ENCODE measurements at regions not wholly inside any gene's neighbourhood (a gene's known extent, or its start where the extent isn't known, plus 50 kb on each side); places are given as distances from the start of the nearest gene placed in this dataset.
"Not testable (repeated sequence)": the region's sequence is repeated elsewhere in the genome, so short reads cannot be mapped to it uniquely, and the experiment has no call there.

DNA sequence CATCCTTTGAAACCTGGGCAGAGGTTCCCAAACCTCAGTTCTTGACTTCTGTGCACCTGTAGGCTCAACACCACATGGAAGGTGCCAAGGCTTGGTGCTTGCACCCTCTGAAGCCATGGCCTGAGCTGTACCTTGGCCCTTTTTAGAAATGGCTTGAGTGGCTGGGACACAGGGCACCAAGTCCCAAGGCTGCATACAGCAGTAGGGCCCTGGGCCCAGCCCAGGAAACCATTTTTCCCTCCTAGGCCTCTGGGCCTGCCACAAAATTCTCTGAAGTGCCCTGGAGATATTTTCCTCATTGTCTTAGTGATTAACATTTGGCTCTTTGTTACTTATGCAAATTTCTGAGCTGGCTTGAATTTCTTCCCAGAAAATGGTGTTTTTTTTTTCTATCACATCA, 65.6 kb upstream of the ACTRT2 start:
- H3K4me1 ChIP-seq: no peaks in the 10 kb centered on the region
- no peak overlapping the region for H3K27ac ChIP-seq
- DNase-seq (no peak), ATAC-seq (ENCODE audit: low FRiP score in 2 of 2) (no peak)
- H3K4me3 ChIP-seq: no peak overlapping the region
- H3K36me3 ChIP-seq: no peaks in the 10 kb centered on the region
- H3K27me3 ChIP-seq: no peaks in the 10 kb centered on the region
- H3K9me3 ChIP-seq: peaks cover 4 to 45% (median 26%) of the 10 kb centered on the region in 4 donors
- TF ChIP-seq POLR2AphosphoS5 (IDR thresholded peaks at IDR 0.05) (no peak), EP300 (IDR thresholded peaks at IDR 0.05) (no peak)
- TF ChIP-seq, protein P1, sequence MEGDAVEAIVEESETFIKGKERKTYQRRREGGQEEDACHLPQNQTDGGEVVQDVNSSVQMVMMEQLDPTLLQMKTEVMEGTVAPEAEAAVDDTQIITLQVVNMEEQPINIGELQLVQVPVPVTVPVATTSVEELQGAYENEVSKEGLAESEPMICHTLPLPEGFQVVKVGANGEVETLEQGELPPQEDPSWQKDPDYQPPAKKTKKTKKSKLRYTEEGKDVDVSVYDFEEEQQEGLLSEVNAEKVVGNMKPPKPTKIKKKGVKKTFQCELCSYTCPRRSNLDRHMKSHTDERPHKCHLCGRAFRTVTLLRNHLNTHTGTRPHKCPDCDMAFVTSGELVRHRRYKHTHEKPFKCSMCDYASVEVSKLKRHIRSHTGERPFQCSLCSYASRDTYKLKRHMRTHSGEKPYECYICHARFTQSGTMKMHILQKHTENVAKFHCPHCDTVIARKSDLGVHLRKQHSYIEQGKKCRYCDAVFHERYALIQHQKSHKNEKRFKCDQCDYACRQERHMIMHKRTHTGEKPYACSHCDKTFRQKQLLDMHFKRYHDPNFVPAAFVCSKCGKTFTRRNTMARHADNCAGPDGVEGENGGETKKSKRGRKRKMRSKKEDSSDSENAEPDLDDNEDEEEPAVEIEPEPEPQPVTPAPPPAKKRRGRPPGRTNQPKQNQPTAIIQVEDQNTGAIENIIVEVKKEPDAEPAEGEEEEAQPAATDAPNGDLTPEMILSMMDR (IDR thresholded peaks at IDR 0.05): no peak

DNA sequence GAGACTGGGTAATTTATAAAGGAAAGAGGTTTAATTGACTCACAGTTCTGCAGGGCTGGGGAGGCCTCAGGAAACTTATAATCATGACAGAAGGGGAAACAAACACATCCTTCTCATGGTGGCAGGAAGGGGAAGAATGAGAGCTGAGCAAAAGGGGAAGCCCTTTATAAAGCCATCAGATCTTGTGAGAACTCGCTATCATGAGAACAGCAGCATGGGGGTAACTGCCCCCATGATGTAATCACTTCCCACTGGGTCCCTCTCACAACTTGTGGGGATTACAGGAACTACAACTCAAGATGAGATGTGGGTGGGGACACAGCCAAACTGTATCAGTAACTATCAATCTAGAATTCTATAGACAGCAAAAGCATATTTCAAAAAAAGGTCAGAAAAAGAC, 64.7 kb upstream of the ACTRT2 start:
- no peaks in the 10 kb centered on the region for H3K27me3 ChIP-seq
- ATAC-seq (ENCODE audit: low FRiP score in 2 of 2) (no peak), DNase-seq (no peak)
- peaks cover 4 to 45% (median 26%) of the 10 kb centered on the region in 4 donors for H3K9me3 ChIP-seq
- 45 to 67% methylated on average over 1 of the region's 1 CpG for WGBS, 2 donors
- H3K4me3 ChIP-seq: no peak overlapping the region
- no peak overlapping the region for H3K27ac ChIP-seq
- H3K4me1 ChIP-seq: no peaks in the 10 kb centered on the region
- TF ChIP-seq POLR2AphosphoS5 (IDR thresholded peaks at IDR 0.05): no peak
- no peak for TF ChIP-seq EP300 (IDR thresholded peaks at IDR 0.05)
- TF ChIP-seq, protein P1 (IDR thresholded peaks at IDR 0.05): no peak
- TF ChIP-seq POLR2A (IDR thresholded peaks at IDR 0.05): no peak
- H3K36me3 ChIP-seq: no peaks in the 10 kb centered on the region

DNA sequence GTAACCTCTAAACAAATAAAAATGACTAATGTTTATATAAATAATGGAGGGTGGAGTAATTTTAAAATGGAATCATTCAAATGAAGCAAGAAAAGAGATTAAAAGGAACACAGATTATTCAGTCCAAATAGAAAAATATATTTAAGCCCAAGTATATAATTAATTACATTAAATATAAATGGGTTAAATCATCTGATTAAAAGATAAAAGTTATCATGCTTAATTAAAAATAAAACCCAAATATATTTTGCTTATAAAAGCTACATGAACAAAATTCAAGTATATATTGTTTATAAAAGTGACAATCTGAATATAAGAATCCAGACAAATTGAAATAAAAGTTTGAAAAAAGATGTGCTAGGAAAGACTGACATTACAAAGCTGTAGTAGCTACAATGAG, 63.9 kb upstream of the ACTRT2 start:
- peaks cover 4 to 45% (median 26%) of the 10 kb centered on the region in 4 donors for H3K9me3 ChIP-seq
- TF ChIP-seq EP300 (IDR thresholded peaks at IDR 0.05) (no peak), POLR2AphosphoS5 (IDR thresholded peaks at IDR 0.05) (no peak), POLR2A (IDR thresholded peaks at IDR 0.05) (no peak)
- TF ChIP-seq, protein P1 (IDR thresholded peaks at IDR 0.05): no peak
- ATAC-seq (ENCODE audit: low FRiP score in 2 of 2): no peak
- no peaks in the 10 kb centered on the region for H3K36me3 ChIP-seq
- H3K27me3 ChIP-seq: no peaks in the 10 kb centered on the region
- no peak for DNase-seq
- H3K4me3 ChIP-seq: no peak overlapping the region
- no peak overlapping the region for H3K27ac ChIP-seq
- H3K4me1 ChIP-seq: no peaks in the 10 kb centered on the region

DNA sequence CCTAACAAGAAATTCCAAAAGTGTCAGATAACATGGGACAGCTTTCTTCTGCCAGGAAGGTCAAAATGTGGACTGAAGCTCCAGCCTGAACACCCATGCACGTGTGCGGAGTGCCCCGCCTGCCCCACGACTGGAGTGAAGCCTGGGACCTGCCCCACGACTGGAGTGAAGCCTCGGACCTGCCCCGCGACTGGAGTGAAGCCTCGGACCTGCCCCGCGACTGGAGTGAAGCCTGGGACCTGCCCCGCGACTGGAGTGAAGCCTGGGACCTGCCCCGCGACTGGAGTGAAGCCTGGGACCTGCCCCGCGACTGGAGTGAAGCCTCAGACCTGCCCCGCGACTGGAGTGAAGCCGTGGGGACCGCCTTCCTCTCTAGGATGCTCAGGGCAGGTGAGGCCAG, 61.4 kb upstream of the ACTRT2 start:
- not testable (repeated sequence) for H3K4me3 ChIP-seq; H3K27ac ChIP-seq; H3K36me3 ChIP-seq; H3K27me3 ChIP-seq; ATAC-seq (ENCODE audit: low FRiP score in 2 of 2); H3K4me1 ChIP-seq
- 72 to 78% methylated on average over 7 to 21 of the region's 21 CpGs for WGBS, 2 donors
- peaks cover 4 to 36% (median 21%) of the 10 kb centered on the region in 4 donors for H3K9me3 ChIP-seq
- DNase-seq: peak in 1 of 2 donors; percentile 61

DNA sequence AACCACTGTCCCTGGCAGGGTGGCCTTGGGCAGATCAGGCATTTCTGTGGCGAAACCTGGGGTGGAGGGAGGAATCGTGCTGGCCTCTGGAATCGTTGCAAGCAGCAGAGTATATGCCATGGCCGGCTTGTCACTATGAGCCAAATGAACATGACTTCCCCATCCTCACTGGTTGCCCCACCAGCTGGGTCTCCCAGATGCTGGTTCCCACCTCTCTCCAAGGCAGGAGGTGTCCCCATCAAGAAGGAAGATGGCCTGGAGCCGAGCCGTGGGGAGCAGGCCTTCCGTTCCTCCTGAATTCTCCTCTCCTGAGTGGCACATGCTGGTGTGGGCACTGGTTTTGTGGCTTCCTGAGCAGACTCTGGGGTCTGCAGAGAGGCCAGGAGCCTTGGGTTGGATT, 60.2 kb upstream of the ACTRT2 start:
- ATAC-seq (ENCODE audit: low FRiP score in 2 of 2) (no peak), DNase-seq (no peak)
- no peaks in the 10 kb centered on the region for H3K4me1 ChIP-seq
- WGBS, 2 donors: 81 to 93% methylated on average over 7 of the region's 7 CpGs
- H3K9me3 ChIP-seq: peaks cover 0 to 26% (median 16%) of the 10 kb centered on the region in 4 donors
- TF ChIP-seq EP300 (IDR thresholded peaks at IDR 0.05) (no peak), POLR2AphosphoS5 (IDR thresholded peaks at IDR 0.05) (no peak), POLR2A (IDR thresholded peaks at IDR 0.05) (no peak)
- TF ChIP-seq, protein P1 (IDR thresholded peaks at IDR 0.05): no peak
- no peaks in the 10 kb centered on the region for H3K36me3 ChIP-seq
- no peaks in the 10 kb centered on the region for H3K27me3 ChIP-seq
- no peak overlapping the region for H3K4me3 ChIP-seq
- no peak overlapping the region for H3K27ac ChIP-seq

All from upper lobe of left lung (tissue), 6 donors.